ENCODE measurements at regions not wholly inside any gene's neighbourhood (a gene's known extent, or its start where the extent isn't known, plus 50 kb on each side); places are given as distances from the start of the nearest gene placed in this dataset.

DNA sequence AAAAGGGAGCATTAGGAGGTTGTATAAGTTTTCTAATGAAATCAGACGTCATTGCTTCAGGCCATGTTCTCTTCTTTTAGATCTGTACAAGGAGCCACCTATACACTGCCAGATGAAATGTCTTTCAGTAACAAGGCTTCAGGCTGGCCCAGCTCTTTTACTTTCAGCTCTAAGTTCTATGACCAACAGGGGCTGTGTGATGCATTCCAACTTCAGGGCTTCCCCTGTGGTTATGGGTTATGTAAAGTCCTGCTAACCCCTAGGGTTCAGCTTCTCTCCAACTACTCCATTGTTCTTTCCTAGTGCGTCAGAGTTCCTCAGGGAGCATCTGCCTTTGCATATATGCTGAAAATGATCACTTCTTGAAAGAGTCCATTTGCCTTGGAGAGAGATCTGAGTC is 79.4 kb upstream of the TTC29 start:
- peaks cover 2% of the 10 kb centered on the region for H3K27me3 Mint-ChIP-seq
- H3K36me3 Mint-ChIP-seq (ENCODE audit: low read depth): no peaks in the 10 kb centered on the region
- intact Hi-C loops (cut with DNase I, micrococcal nuclease): no loop called here
- POLR2A ChIA-PET: no interaction called here
- no peak overlapping the region for H3K27ac Mint-ChIP-seq
- no peak overlapping the region for H3K4me3 Mint-ChIP-seq
- no peaks in the 10 kb centered on the region for H3K9me3 Mint-ChIP-seq (ENCODE audit: low read depth)
- CTCF ChIA-PET: interaction anchor here (1.2 kb wide), 1 partner anchor 72 kb away, joined by 4 read pairs; no protein-coding TSS in a partner anchor
- no peaks in the 10 kb centered on the region for H3K4me1 Mint-ChIP-seq
- ATAC-seq: no peak
- no peak for DNase-seq

DNA sequence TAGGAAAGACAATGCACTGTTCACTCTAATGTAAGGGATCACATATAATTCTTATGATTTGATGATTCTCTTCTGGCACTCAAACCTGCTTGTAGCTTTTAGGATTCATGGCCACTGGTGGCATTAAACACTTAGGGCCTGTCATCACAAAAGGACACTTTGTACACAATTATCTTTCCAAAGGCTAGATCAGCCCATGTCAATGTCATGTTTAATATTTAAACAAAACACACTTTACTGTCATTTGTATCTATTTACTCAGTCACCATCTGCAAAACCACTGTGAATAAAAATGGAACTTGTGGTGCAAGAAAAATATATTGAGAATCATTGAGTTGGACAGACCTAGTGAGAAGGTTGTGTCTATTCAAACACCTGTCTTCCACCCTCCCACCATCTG is 83.6 kb upstream of the TTC29 start:
- intact Hi-C loops (cut with DNase I, micrococcal nuclease): no loop called here
- Mint-ChIP-seq H3K36me3 (ENCODE audit: low read depth) (no peaks in the 10 kb centered on the region), H3K9me3 (ENCODE audit: low read depth) (no peaks in the 10 kb centered on the region), H3K27me3 (peaks cover 1% of the 10 kb centered on the region), H3K4me3 (no peak overlapping the region), H3K27ac (no peak overlapping the region), H3K4me1 (no peaks in the 10 kb centered on the region)
- ChIA-PET CTCF (interaction anchor here (0.5 to 1.0 kb wide), 2 partner anchors 67 to 1733 kb away, joined by 3 to 4 read pairs; no protein-coding TSS in a partner anchor), POLR2A (no interaction called here)
- no peak for ATAC-seq
- DNase-seq: no peak

DNA sequence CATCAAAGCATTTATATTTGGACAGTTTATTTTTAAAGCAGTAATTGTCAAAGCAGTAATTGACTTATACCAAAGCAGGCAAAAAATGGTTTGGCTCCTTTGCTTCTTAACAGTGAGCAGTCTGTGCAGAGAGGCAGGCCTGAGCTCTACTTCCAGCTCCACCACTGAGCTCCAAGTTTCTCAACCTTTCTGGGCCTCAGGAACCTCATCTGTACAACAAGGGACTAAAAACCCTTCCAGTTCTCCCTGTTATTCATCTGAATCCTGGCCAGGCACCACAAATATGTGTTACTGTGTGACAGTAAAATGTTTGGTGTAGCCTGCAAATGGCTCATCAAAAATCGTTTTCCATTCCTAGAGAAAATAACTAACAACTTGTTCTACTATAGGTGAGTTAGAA is 88.7 kb upstream of the TTC29 start:
- CTCF ChIA-PET: interaction anchor here (1.3 kb wide), 1 partner anchor 17 kb away, joined by 6 read pairs; no protein-coding TSS in a partner anchor
- Mint-ChIP-seq H3K4me1 (no peaks in the 10 kb centered on the region), H3K36me3 (ENCODE audit: low read depth) (no peaks in the 10 kb centered on the region), H3K27ac (no peak overlapping the region), H3K27me3 (peaks cover 12% of the 10 kb centered on the region), H3K9me3 (ENCODE audit: low read depth) (no peaks in the 10 kb centered on the region), H3K4me3 (no peak overlapping the region)
- POLR2A ChIA-PET: no interaction called here
- intact Hi-C loops (cut with DNase I, micrococcal nuclease): no loop called here
- DNase-seq (no peak), ATAC-seq (no peak)

DNA sequence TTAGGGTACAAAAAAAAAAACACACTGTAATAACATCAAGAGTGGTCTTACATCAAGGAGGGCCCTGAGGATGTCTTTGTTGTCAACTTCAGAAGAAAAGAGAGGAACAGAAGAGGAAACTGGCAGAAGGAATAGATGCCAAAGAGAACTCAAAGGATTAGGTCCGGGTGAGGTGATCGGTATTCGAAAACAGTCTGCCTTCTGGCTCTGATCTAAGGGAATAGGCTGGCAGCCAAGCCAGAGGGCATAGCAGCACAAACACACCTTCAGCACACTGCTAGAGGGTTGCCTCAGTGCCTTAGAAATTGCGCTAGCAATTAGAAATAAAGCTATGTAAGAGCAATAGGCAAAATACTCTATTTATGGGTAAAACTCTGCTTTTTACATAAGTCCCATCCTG is 91.4 kb upstream of the TTC29 start:
- intact Hi-C loops (cut with DNase I, micrococcal nuclease): no loop called here
- CTCF ChIA-PET: interaction anchor here (0.6 kb wide), 2 partner anchors 135 to 1021 kb away, joined by 3 read pairs; no protein-coding TSS in a partner anchor

DNA sequence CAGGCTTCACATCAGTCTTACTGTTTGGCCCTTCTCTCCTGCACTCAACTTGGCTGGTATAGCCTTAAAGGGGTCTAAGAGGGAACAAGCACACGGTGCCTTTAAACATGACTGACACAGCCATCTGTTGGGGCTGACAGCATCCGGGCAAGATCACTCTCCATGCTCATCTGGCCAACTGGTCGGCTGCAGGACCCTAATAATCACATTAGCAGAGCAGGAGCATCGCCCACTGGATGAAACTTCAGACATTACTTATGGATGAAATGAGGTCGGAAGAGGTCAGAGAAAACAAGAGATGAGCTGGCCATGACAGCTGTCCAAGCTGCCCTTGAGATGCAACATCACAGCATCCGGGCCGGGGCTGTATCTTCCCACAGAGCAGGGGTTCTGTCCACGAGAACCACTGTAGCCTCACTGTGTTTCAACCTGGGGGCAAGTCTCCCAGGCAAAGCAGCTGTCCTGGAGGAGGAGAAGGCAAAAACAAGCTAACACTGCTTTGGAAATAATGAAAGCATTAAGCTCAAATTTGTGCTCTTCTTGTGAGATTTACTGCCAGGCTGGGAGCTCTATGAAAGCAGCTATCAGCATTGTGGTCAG is 94.4 kb upstream of the TTC29 start:
- CTCF ChIA-PET: interaction anchor here (0.6 to 0.7 kb wide), 2 partner anchors 57 to 306 kb away, joined by 3 read pairs; no protein-coding TSS in a partner anchor
- Mint-ChIP-seq H3K9me3 (ENCODE audit: low read depth) (no peaks in the 10 kb centered on the region), H3K27ac (no peak overlapping the region), H3K4me3 (no peak overlapping the region), H3K36me3 (ENCODE audit: low read depth) (no peaks in the 10 kb centered on the region), H3K4me1 (no peaks in the 10 kb centered on the region), H3K27me3 (peaks cover 19% of the 10 kb centered on the region)
- DNase-seq (no peak), ATAC-seq (no peak)
- POLR2A ChIA-PET: no interaction called here
- intact Hi-C loops (cut with DNase I, micrococcal nuclease): no loop called here

More for the DNA sequence above, 91.4 kb upstream of the TTC29 start:
- Mint-ChIP-seq H3K4me3 (no peak overlapping the region), H3K9me3 (ENCODE audit: low read depth) (no peaks in the 10 kb centered on the region), H3K4me1 (no peaks in the 10 kb centered on the region), H3K36me3 (ENCODE audit: low read depth) (no peaks in the 10 kb centered on the region), H3K27ac (no peak overlapping the region), H3K27me3 (peaks cover 16% of the 10 kb centered on the region)
- no peak for DNase-seq
- POLR2A ChIA-PET: no interaction called here
- no peak for ATAC-seq

DNA sequence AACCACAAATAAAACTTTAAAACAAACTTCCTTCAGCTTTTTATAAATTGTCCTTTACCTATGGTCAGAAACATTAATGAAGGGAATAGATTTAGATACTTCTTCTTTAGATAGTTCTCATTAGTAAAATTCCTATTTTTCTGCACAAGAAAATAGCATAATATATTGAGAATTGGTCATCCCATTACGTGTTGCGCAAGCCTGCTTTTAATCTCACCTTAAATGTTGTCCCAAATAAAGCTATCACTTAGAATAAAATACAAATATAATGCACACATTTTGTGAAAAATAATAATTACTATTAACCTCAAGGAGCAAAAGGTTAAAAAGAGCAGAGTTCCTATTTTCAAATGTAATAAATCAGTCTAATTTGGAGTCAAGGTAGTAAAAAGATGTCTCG is 95.2 kb upstream of the TTC29 start:
- Mint-ChIP-seq H3K4me3 (no peak overlapping the region), H3K9me3 (ENCODE audit: low read depth) (no peaks in the 10 kb centered on the region), H3K27ac (no peak overlapping the region), H3K36me3 (ENCODE audit: low read depth) (no peaks in the 10 kb centered on the region), H3K4me1 (no peaks in the 10 kb centered on the region), H3K27me3 (peaks cover 22% of the 10 kb centered on the region)
- intact Hi-C loops (cut with DNase I, micrococcal nuclease): no loop called here
- POLR2A ChIA-PET: no interaction called here
- ATAC-seq (no peak), DNase-seq (no peak)
- CTCF ChIA-PET: interaction anchor here (0.6 to 0.7 kb wide), 2 partner anchors 56 to 306 kb away, joined by 3 read pairs; no protein-coding TSS in a partner anchor

DNA sequence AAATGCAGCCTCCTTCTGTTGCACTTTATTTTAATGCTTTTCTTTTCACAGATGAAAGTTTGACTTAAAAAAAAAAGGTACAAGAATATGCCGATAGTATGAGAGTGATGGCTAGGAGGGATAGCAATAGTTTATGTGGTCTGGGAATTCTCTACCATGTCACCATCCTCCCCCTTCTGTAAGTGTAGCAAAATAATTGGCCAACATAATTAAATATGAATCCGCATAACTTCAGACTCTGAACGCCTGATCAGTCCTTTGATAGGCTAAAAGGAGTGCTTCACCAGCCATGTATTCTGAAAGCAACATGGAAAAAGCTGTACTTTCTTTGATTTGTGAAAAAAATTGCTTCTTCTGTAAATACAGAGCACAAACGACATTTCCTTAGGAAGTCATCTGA is 95.7 kb upstream of the TTC29 start:
- ChIA-PET POLR2A (no interaction called here), CTCF (interaction anchor here (1.0 kb wide), 1 partner anchor 56 kb away, joined by 3 read pairs; no protein-coding TSS in a partner anchor)
- intact Hi-C loops (cut with DNase I, micrococcal nuclease): no loop called here
- ATAC-seq (no peak), DNase-seq (no peak)
- Mint-ChIP-seq H3K27me3 (peaks cover 25% of the 10 kb centered on the region), H3K9me3 (ENCODE audit: low read depth) (no peaks in the 10 kb centered on the region), H3K4me1 (no peaks in the 10 kb centered on the region), H3K36me3 (ENCODE audit: low read depth) (no peaks in the 10 kb centered on the region), H3K27ac (no peak overlapping the region), H3K4me3 (no peak overlapping the region)

DNA sequence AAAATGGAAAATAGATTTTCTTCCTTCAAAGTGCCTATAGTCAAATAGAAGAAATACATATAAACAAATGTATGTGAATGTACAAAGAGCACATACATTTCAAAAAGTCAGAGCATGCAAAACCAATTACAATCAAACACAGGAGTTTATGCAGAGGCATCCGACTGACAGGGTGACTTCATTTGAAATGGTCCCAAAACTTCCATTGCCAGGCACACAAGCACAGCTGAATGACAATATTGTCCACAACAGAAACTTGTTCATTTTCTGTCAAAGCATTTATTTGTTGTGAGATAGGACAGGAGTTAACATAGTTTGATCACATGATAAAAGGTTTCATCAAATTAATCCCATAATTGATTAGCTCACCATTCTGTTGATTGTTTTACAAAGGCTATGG is 96.4 kb upstream of the TTC29 start:
- Mint-ChIP-seq H3K27me3 (peaks cover 31% of the 10 kb centered on the region), H3K4me3 (no peak overlapping the region), H3K36me3 (ENCODE audit: low read depth) (no peaks in the 10 kb centered on the region), H3K9me3 (ENCODE audit: low read depth) (no peaks in the 10 kb centered on the region), H3K4me1 (no peaks in the 10 kb centered on the region), H3K27ac (no peak overlapping the region)
- intact Hi-C loops (cut with DNase I, micrococcal nuclease): no loop called here
- DNase-seq (no peak), ATAC-seq (no peak)
- CTCF ChIA-PET: interaction anchor here (1.0 kb wide), 1 partner anchor 55 kb away, joined by 3 read pairs; no protein-coding TSS in a partner anchor
- POLR2A ChIA-PET: no interaction called here

DNA sequence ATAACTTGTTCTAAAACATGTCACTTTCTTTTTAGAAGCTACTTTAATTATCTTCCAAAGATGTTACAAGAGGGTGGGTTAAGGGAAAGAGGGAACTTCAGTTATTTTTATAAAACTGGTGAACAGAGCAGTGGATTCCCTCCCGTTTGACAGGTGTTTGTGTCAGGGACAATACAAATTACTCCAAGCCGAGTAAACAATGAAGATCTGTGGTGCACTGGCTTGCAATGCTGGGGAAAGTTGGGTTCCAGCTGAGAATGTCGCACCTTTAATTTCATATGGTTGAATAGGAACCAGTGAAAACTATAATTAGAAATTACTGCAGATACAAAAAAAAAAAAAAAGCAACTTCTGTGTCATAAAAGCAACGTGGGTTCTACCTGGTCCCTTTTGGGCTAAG is 98.6 kb upstream of the TTC29 start:
- Mint-ChIP-seq H3K9me3 (ENCODE audit: low read depth) (no peaks in the 10 kb centered on the region), H3K36me3 (ENCODE audit: low read depth) (no peaks in the 10 kb centered on the region), H3K4me1 (no peaks in the 10 kb centered on the region), H3K4me3 (no peak overlapping the region), H3K27me3 (peaks cover 29% of the 10 kb centered on the region), H3K27ac (no peak overlapping the region)
- CTCF ChIA-PET: interaction anchor here (1.6 kb wide), 1 partner anchor 53 kb away, joined by 11 read pairs; no protein-coding TSS in a partner anchor
- ATAC-seq: no peak
- no peak for DNase-seq
- intact Hi-C loops (cut with DNase I, micrococcal nuclease): no loop called here
- POLR2A ChIA-PET: no interaction called here

DNA sequence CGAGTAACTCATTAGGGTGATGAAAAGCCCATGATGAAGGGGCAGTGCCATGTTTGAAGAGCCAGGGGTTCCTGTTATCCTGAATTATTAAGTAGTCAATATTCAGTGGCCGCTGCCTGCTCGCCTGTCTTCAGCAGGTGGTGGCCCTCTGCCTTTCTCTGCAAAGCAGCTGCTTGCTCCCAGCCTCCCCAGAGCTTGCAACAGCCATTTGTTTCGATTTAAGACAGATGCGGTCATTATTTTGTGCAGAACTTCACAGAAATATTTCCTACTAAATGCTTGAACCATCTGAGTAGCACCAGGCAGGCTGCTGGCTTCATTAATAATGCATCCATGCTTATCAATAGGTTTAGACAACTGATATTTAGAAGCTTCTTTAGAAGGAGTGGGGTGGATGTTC is 104.3 kb upstream of the TTC29 start:
- Mint-ChIP-seq H3K9me3 (ENCODE audit: low read depth) (no peaks in the 10 kb centered on the region), H3K4me1 (no peaks in the 10 kb centered on the region), H3K27ac (no peak overlapping the region), H3K4me3 (no peak overlapping the region), H3K36me3 (ENCODE audit: low read depth) (no peaks in the 10 kb centered on the region), H3K27me3 (peaks cover 28% of the 10 kb centered on the region)
- ChIA-PET CTCF (interaction anchor here (0.7 to 0.9 kb wide), 2 partner anchors 10 to 763 kb away, joined by 3 read pairs; no protein-coding TSS in a partner anchor), POLR2A (no interaction called here)
- intact Hi-C loops (cut with DNase I, micrococcal nuclease): no loop called here
- ATAC-seq (no peak), DNase-seq (no peak)

DNA sequence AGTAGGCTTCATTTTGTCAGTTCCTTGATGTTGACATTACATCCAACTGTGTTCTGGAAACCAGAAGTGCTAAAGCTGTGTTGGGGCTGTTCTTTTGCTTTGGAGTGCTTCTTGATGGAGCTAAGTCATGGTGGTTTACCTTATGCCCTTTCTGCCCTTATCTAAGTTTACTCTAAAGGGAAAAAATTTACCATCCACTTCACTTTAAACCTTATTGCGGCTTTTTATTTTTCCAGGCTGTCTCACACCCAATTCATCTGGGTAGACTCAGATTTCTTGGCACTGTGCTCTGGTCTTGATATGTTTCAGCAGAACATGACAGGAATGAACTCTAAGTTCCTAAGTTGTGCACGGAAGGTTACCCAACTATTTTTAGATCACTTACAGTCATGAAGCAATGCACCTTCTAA is 104.7 kb upstream of the TTC29 start:
- intact Hi-C loops (cut with DNase I, micrococcal nuclease): no loop called here
- ATAC-seq: no peak
- CTCF ChIA-PET: interaction anchor here (0.7 to 0.9 kb wide), 2 partner anchors 10 to 763 kb away, joined by 3 read pairs; no protein-coding TSS in a partner anchor

DNA sequence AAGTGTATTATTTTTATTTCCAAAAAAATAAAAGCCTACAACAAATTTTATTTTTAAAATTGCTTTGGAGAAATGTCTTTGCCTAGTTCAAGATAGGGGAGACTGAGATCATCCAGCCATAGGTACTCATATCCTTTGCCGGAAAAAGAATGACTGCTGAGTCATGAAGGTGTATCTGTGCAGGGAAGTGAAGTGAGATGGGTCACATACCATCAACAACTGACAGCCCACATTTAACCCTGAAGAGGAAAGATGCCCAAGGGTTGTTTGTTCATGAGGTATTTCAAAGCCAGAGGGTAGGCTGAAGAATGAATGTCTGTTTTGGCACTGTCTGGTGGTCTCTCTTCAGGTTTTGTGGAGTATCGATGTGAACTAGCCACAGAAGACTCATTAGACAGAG is 106.7 kb upstream of the TTC29 start:
- H3K4me3 Mint-ChIP-seq: no peak overlapping the region
- peaks cover 16% of the 10 kb centered on the region for H3K27me3 Mint-ChIP-seq
- ATAC-seq (no peak), DNase-seq (no peak)
- ChIA-PET CTCF (no interaction called here), POLR2A (no interaction called here)
- no peak overlapping the region for H3K27ac Mint-ChIP-seq
- no peaks in the 10 kb centered on the region for H3K9me3 Mint-ChIP-seq (ENCODE audit: low read depth)
- H3K36me3 Mint-ChIP-seq (ENCODE audit: low read depth): no peaks in the 10 kb centered on the region
- intact Hi-C loops (cut with DNase I, micrococcal nuclease): no loop called here
- peaks cover 6% of the 10 kb centered on the region for H3K4me1 Mint-ChIP-seq

More for the DNA sequence above, 104.7 kb upstream of the TTC29 start:
- peaks cover 25% of the 10 kb centered on the region for H3K27me3 Mint-ChIP-seq
- no peaks in the 10 kb centered on the region for H3K9me3 Mint-ChIP-seq (ENCODE audit: low read depth)
- H3K4me3 Mint-ChIP-seq: no peak overlapping the region
- POLR2A ChIA-PET: interaction anchor here (0.6 kb wide), 1 partner anchor 279 kb away, joined by 4 read pairs; no protein-coding TSS in a partner anchor
- no peak for DNase-seq
- no peaks in the 10 kb centered on the region for H3K4me1 Mint-ChIP-seq
- H3K36me3 Mint-ChIP-seq (ENCODE audit: low read depth): no peaks in the 10 kb centered on the region
- H3K27ac Mint-ChIP-seq: no peak overlapping the region

Measured in activated CD4-positive, alpha-beta T cell treated with anti-CD3 and anti-CD28 coated beads for 36 hours (primary cell).